Ramos (cell line): ENCODE measurements at regions not wholly inside any gene's neighbourhood (a gene's known extent, or its start where the extent isn't known, plus 50 kb on each side); places are given as distances from the start of the nearest gene placed in this dataset.
"Not testable (repeated sequence)": the region's sequence is repeated elsewhere in the genome, so short reads cannot be mapped to it uniquely, and the experiment has no call there.

ENCODE experiments used
- in situ Hi-C: fragments of 300-500 bp; cut with MboI; formaldehyde crosslinking; loops from one replicate; pipeline ENCODE4 v1.14.3; 2022; ENCODE audit warnings: low sequenced_read_pairs; ENCODE audit not compliant: unreplicated experiment

DNA sequence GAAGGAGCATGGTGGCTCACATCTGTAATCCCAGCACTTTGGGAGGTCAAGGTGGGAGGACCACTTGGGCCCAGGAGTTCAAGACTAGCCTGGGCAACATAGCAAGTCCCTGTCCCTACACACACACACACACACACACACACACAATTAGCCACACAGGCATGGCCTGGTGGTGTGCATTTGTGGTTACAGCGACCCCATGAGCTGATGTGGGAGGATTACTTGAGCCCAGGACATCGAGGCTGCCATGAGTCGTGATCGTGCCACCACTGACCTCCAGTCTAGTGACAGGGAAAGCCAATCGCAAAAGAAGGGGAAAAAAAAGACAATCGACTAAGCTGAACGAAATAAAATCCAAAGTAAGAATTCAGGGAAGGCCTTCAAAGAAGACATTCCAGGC, 67.9 kb downstream of the TBX3 start:
- in situ Hi-C loops, result no loop called here

DNA sequence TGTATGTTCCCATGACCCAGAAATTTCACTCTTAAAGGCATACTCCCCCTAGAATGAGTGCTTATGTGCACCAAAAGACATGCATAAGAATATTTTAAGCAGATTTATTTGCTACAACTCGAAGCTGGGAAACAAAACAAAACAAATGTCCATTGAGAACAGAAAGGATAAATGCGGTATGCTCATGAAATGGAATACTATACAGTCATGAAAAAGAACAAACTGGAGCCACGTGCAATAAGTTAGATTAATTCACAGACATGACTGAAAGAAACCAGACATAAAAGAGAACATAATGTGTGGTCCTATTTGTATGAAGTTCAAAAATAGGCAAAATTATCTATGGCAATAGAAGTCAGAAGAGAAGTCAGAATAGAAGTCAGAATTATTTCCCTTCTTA, 69.9 kb downstream of the TBX3 start:
- in situ Hi-C loops, result no loop called here

DNA sequence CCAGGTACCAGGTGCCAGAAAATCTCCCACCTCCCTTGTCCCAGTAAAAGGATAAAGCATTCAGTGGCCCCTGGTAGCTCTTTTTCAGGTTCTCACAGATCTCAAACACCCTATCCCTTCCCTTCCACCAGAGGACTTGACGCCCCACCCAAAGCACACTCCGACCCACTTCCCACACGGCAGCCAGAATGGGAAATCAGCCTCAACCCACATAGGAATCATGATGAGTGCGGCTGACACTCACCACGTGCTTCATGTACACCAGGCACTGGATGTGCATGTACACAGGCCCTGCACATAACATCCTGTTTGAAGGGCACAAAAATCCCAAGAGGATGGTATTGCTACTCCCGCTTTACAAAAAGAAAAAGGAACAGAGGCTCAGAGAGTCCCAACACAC, 71.9 kb downstream of the TBX3 start:
- in situ Hi-C loops, result no loop called here

DNA sequence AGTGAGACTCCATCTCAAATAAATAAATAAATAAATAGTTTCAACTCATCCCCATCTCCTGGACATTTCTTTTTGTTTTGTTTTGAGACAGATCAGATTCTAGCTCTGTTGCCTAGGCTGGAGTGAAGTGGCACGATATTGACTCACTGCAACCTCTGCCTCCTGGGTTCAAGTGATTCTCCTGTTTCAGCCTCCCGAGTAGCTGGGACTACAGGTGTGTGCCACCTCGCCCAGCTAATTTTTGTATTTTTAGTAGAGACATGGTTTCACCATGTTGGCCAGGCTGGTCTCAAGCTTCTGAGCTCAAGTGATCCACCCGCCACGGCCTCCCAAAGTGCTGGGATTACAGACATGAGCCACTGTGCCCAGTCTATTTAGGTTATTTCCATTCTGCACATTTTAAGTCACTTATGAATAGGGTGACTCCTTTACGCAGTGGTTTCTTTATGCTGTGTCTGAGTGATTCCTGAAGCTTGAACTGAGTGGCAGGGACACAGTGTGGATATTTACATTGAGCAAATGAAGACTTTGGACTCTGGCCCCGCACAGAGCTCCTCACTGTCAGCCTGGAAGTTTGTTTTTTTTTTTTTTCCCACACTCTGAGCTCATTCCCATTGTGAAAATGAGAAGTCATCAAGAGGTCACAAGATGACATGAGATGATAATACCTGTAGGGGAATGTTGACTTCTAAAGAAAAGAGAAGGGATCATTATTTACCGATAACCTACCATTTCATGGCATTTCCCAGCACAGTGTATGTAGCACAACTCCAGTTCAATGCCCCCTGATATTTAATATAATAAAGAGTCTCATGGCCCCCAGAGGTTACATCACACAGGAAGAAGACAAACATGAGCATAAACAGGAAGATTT, 72.6 kb downstream of the TBX3 start:
- in situ Hi-C loops, result no loop called here

DNA sequence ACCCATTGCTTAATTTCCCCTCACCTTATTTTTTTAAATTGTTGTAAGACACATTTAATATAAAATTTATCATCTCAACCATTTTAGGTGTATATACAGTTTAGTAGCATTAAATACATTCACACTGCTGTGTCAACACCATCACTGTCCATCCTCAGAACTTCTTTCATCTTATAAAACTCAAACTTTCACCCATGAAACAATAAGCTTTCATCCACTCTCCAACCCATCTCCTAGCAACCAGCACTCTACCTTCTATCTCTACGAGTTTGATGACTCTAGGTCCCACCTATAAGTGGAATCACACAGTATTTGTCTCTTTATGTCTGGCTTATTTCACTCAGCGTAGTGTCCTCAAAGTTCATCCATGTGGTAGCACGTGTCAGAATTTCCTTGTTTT, 75.5 kb downstream of the TBX3 start:
- in situ Hi-C loops, result no loop called here

DNA sequence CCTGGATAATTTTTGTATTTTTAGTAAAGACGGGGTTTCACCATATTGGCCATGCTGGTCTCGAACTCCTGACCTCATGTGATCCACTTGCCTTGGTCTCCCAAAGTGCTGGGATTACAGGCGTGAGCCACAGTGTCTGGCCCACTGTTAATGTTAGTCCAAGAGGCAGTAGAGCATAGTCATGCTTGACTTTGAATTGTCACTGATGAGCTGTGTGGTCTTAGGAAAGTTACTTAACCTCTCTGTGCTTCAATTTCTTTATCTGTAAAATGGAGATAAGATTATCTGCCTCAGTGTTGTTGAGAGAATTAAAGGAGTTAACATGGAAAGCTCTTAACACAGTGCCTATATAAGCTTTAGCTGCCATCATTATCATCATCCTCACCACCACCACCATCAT, 78.1 kb downstream of the TBX3 start:
- in situ Hi-C loops, result no loop called here

DNA sequence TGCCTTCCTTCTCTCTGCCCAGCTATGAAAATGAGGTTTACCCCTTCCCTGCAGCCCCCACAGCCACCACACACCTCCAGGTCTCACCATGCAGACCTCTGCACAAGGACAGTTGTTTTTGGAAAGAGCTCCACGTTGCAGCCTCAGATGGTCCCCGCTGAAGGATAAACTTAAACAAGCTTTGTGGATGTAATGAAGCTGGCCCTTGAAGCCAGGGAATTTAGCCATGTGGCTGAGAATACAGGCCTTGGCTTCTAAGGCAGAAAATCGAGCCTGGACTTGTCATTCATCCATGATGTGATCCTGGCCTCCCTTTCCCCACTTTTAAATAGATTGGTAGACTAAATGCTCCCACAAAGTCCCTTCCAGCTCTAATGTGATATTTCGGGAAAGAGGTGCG, 79.4 kb downstream of the TBX3 start:
- in situ Hi-C loops, result no loop called here

DNA sequence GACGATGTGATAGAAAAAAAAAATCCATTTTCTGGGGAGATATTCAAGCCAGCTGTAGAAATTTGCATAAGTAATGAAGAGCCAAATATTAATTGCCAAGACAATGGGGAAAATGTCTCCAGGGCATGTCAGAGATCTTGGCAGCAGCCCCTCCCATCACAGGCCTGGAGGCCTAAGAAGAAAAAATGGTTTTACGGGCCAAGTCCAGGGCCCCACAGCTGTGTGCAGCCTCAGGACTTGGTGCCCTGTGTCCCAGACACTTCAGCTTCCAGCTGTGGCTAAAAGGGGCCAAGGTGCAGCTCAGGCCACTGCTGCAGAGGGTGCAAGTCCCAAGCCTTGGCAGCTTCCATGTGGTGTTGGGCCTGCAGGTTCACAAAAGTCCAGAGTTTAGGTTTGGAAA, 83.4 kb downstream of the TBX3 start:
- in situ Hi-C loops, result not testable (repeated sequence)

DNA sequence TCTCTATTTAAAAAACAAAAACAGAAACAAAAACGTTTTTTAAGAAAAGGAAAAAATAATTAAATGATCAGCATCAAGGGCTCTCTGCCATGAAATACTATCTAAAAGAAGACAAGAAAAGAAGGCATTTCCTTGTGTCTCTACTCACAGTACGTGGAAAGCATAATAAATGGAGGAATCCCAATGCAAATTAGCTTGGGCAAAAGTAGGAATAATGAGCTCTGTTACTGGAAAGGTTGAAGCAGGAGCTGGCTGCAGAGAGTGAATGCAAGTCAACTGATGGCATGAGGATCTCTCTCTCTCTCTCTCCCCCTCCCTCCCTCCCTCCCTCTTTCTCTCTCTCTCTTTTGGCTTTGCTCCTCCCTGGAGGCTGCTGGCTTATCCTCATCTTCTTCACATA, 85.9 kb downstream of the TBX3 start:
- in situ Hi-C loops, result no loop called here

DNA sequence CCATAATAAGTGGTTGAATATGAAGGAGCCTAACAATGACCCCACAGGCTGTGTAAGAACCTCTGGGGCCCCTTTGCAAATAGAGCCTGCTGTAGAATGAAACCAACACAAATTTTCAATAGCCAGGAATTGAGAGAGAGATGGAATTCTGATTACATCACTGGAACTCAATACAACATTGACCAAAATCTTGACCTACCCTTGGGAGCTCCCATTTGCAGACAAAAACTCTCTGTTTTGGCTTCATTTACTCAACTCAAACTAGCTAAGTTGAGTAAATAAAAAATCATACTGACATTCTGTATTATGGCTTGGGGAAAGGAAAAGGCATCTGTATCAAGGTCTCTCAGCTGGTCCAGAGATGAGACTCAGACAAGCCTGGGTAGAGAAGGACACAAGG, 91.0 kb downstream of the TBX3 start:
- in situ Hi-C loops, result no loop called here

DNA sequence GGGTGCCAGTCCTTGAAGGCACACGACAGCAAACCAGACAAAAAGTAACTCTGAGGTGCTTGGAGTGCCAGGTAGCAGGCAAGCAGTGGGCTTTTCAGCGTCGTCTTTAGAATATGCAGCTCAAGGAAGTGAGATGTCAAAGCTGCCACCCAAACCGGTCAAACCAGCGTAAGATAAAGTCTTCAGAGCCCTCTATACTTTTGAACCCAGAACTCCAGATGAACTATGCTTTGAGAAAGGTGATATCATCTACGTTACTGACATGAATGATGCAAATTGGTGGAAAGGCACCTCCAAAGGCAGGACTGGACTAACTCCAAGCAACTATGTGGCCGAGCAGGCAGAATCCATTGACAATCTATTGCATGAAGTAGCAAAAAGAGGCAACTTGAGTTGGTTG, 95.9 kb downstream of the TBX3 start:
- in situ Hi-C loops, result no loop called here

DNA sequence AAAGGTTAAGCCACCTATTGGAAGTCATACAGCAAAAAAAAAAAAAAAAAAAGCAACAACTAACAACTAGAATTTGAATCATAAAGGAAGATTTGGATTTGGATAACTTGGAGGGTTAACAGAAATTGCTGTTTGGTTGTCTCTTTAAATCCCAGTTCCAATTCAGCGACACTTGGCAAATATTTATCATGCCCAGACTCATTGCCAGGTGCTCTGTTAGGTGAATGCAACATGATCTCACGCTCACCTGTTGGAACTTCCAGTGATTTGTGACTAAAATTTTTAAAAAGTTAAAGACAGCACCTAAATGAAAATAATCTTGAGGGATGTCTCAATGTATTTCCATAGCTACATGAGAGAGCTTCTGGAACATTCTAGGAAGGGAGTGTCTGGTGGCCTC, 103.7 kb downstream of the TBX3 start:
- in situ Hi-C loops, result no loop called here

DNA sequence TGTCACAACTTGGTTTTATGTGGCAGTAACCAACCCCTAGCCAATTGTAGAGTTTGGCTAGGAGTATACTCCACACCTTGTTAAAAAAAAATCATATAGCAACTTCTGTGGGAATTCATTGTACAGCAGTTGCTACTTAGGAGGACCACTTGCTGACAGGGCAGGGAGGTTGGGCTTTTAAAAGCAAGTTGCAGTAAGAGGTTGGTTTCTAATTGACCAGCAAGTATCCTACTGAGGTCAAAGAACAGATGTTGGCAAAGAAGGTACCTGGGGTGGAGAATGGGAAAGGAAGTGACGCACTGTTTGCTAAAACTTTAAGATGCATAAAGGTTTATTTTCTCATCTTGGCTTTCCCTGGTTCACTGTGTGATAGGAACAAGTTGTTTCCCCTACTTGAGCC, 104.6 kb downstream of the TBX3 start:
- in situ Hi-C loops, result no loop called here

DNA sequence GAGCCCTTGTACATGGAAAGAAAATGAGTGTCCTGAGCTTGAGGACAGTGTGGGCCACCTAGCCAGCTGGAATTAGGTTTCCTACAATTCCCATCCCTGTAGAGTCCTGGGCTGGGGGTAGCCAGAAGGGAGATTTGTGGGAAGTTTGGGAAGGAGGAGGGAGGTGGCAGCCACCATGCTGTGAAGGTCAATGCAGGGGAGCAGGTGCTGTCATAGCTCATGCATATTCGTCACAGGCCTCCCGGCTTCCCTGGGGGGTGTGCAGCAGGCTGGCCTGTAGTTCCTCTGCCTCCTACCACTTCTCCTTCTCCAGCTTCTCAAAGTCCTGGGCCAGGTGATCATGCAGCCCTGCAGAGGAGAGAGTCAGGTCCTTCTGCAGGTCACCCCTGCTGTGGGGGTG, 121.3 kb downstream of the TBX3 start:
- in situ Hi-C loops, result no loop called here

DNA sequence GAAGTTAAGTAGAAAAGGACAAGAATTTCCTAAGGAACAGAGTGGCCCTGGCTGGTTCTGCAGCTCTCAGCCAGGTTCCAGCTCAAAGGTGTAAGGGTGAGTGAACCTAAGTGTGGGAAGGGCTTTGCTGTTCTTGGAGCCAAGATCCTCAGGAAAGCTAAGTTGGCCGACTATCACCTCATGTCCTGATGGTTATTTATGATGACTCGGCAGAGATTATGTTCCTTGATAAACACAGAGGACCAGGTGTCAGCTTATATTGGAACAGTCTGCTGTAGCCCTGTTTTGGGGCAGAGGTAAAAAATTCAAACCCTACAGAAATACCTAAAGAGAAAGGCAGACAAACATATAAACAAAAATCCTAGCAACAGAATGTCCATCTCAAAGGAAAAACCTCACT, 128.5 kb downstream of the TBX3 start:
- in situ Hi-C loops, result no loop called here

DNA sequence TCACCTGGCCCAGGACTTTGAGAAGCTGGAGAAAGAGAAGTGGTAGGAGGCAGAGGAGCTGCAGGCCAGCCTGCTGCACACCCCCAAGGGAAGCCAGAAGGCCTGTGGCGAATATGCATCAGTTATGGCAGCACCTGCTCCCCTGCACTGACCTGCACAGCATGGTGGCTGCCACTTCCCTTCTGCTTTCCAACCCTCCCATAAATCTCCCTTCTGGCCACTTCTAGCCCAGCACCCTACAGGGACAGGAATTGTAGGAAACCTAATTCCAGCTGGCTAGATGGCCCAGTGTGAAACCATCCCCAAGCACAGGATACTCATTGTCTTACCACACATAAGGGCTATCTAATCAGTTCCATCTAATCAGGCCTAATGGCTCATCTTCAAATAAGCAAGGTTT, 136.3 kb downstream of the TBX3 start:
- in situ Hi-C loops, result no loop called here

DNA sequence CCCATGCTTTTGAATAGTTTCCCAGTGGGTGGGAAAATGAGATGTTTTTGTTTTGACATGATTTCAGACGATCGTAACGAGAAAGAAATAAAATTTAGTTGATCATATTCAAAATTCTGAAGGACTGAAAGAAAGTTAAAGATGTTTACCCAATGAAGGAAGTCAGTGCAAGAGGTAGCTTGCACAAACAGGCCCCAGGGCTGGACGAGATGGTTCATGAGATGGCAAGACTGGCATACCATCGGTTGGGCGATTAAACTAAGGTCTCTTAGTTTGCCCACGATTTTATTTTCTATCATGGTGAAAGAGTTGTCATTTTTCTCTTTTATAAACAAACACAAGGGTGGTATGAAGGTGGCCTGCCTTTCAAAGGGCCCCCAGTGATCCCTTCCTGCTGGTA, 124.5 kb upstream of the TBX5 start:
- in situ Hi-C loops, result no loop called here

DNA sequence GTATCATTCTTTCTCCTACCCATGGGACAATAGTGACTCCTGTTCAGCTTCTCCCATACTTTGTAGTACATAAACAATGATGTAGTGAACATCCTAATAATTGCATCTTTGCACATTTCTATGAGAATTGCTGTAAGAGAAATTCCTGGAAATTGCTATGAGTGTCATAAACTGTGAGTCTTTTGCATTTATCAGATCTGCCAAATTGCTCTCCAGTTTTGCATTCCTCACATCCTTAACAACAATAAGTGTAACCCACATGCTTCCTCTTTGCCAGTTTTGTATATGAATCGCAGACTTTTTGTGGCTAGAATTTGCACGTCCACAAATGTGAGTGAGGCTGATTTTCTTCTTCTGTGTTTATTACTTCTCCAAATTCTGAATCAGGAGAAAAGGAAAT, 124.0 kb upstream of the TBX5 start:
- in situ Hi-C loops, result no loop called here

DNA sequence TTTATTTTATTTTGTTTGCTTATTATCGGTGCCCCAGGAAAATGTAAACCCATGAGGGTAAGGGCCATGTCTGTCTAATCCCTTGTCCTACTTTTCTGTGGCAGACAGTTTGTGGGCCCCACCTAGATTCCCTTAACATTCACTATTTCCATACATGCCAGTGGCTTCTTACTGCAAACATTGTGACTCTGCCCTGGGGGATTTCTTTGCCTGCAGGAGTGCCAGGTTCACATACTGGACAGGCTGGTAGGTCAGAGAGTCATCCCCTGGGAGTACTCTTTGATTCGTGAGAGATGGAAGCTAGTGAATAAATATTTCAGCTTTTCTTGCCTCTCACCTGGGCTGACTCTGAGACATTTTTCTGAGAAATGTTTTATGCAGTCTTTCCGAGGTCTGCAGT, 122.8 kb upstream of the TBX5 start:
- in situ Hi-C loops, result no loop called here

DNA sequence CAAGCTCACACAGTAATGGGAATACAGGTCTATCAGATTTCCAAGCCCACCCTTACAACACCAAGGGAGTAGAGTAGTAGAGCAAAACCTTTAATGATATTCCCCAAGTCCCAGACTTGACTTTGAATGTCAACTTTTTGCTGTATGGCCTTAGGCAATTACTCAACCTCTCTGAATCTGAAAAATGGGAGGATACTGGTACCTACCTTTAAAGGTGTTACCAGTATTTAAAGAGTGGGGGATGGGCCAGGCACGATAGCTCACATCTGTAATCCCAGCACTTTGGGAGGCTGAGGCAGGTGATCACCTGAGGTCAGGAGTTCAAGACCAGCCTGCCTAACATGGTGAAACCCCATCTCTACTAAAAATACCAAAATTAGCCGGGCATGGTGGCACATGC, 115.2 kb upstream of the TBX5 start:
- in situ Hi-C loops, result not testable (repeated sequence)

DNA sequence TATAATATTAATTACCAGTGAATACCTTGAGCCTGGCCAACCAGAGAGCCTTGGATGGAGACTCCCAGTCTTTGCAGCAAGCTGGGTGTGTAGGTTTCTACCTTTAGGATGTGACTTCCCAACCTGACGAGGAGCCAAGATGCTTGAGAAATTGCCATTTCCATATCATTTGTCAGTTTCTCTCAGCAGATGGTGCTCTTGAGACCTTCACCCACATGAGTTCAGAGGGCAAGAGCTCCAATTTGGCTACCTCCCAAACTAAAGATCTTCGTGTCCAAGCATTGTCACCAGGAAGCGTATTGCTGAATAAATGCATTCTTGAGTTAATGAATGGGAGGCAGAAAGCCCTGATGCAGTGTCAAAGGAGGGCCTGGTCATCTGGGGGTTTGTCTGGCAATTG, 106.4 kb upstream of the TBX5 start:
- in situ Hi-C loops, result loop anchor here (10.0 kb wide), 1 partner anchor 528 kb away; no protein-coding TSS in a partner anchor

DNA sequence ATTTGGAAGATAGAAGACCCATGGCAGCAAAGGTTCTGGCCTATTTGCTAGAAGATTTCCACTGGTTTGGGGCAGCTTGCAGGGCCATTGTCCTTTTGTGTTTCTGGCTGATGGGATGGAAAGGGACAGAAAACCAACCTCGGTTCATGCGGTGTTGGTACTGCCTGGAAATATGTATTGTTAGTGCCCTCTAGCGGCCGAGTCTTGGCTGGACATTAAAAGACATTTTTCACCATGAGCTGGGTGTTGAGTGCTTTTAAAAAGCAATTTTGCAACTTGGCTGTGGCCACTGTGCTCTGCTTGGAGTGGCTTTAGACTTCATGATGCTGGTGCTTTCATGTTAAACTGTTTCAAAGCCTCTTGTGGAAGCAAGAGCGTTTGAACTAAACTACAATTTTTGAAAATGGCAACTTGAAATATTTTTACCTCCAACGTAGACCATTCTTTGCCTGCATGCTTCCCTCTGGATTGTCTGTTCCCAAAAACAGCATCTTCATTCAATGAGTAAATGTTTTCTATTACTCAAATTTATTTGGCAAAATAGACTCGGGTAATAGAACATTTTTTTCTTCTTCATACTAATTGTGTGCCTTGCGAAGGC, 102.7 kb upstream of the TBX5 start:
- in situ Hi-C loops, result no loop called here
